ENCODE measurements at regions not wholly inside any gene's neighbourhood (a gene's known extent, or its start where the extent isn't known, plus 50 kb on each side); places are given as distances from the start of the nearest gene placed in this dataset.

GRCh38 chr9:108702681-108703080 lies 153.1 kb downstream of the ACTL7B start:
- H3K27me3 ChIP-seq (ENCODE audit: control insufficient read depth, insufficient read depth, low read length) = no peaks in the 10 kb centered on the region; the same call in 1 of the 2 replicates
- no peaks in the 10 kb centered on the region for H3K4me1 ChIP-seq (ENCODE audit: control insufficient read depth, insufficient read depth, low read length)
- no peak overlapping the region for H2BK5ac ChIP-seq (ENCODE audit: low read depth, low read length, poor library complexity, severe bottlenecking)
- no peak overlapping the region for H3K18ac ChIP-seq (ENCODE audit: low read depth, low read length)
- whole genome bisulfite sequencing, 2 experiments (ENCODE audit: extremely low coverage in 2 of 2, insufficient read length in 1 of 2) = 50% methylated on average over 1 of the region's 4 CpGs; no CpG with 5 or more reads in 1 of the 2 experiments
- no peaks in the 10 kb centered on the region for H3K9me1 ChIP-seq (ENCODE audit: insufficient read depth, low read length)
- H3K14ac ChIP-seq (replicated peaks; ENCODE audit: low read depth, low read length) = no peak overlapping the region
- in situ Hi-C loops (cut with MboI; ENCODE audit: low sequenced_read_pairs) = no loop called here
- no peak overlapping the region for H3K9ac ChIP-seq (ENCODE audit: low read depth, low read length)
- H4K20me1 ChIP-seq (ENCODE audit: insufficient read depth, low read length) = no peaks in the 10 kb centered on the region
- intact Hi-C loops (cut with micrococcal nuclease) = no loop called here
- H3K79me1 ChIP-seq (ENCODE audit: low read depth in 1 of 2, low read length in 2 of 2) = no peaks in the 10 kb centered on the region; a peak in 1 of 4 replicates
- no peak overlapping the region for H3K4me2 ChIP-seq (ENCODE audit: low read depth, low read length)
- ATAC-seq (ENCODE audit: low read depth) (no peak), DNase-seq (no peak)
- H3K4me3 ChIP-seq (ENCODE audit: insufficient read depth, low read depth, low read length) = no peak overlapping the region
- no TSS peak for BruUV-seq (replicated peaks)
- H2BK15ac ChIP-seq (ENCODE audit: low read depth, low read length) = no peak overlapping the region
- no peaks in the 10 kb centered on the region for H3K36me3 ChIP-seq (ENCODE audit: control insufficient read depth, insufficient read depth, low read length)
- no peak overlapping the region for H2BK20ac ChIP-seq (ENCODE audit: low read depth, low read length)
- no peak overlapping the region for H4K91ac ChIP-seq (ENCODE audit: insufficient read depth, low read depth, low read length)
- no peak overlapping the region for H4K8ac ChIP-seq (ENCODE audit: low read depth in 2 of 2, low read length in 2 of 2)
- dilution Hi-C loops (cut with HindIII; ENCODE audit: low sequenced_read_pairs, unreplicated experiment) = no loop called here
- H3K23ac ChIP-seq (ENCODE audit: low read depth, low read length) = no peak overlapping the region
- POLR2A ChIA-PET (ENCODE audit: unreplicated experiment) = no interaction called here
- no peak overlapping the region for H4K5ac ChIP-seq (ENCODE audit: low read depth, low read length)
- H3K56ac ChIP-seq (ENCODE audit: extremely low read depth, insufficient read depth, low read length) = no peak overlapping the region
- TF ChIP-seq, protein P1, sequence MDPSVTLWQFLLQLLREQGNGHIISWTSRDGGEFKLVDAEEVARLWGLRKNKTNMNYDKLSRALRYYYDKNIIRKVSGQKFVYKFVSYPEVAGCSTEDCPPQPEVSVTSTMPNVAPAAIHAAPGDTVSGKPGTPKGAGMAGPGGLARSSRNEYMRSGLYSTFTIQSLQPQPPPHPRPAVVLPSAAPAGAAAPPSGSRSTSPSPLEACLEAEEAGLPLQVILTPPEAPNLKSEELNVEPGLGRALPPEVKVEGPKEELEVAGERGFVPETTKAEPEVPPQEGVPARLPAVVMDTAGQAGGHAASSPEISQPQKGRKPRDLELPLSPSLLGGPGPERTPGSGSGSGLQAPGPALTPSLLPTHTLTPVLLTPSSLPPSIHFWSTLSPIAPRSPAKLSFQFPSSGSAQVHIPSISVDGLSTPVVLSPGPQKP (IDR thresholded peaks at IDR 0.05; ENCODE audit: borderline replicate concordance, low read depth, low read length) = no peak
- TF ChIP-seq FOS (IDR thresholded peaks at IDR 0.05; ENCODE audit: low read depth, low read length) (no peak), RCOR1 (IDR thresholded peaks at IDR 0.05; ENCODE audit: insufficient replicate concordance, low read length) (no peak)
- no peak overlapping the region for H2AFZ ChIP-seq (replicated peaks; ENCODE audit: low read length, poor library complexity)
- CTCF ChIA-PET = no interaction called here
- no peak overlapping the region for H2BK120ac ChIP-seq (ENCODE audit: low read depth, low read length)
- no peak overlapping the region for H2AK9ac ChIP-seq (replicated peaks; ENCODE audit: low read depth, low read length, poor library complexity)
- H3K9me3 ChIP-seq (ENCODE audit: control insufficient read depth, insufficient read depth, low read length) = no peaks in the 10 kb centered on the region
- no peak overlapping the region for H3K27ac ChIP-seq (ENCODE audit: insufficient read depth, low read length)
- no peak overlapping the region for H3K4ac ChIP-seq (ENCODE audit: low read depth, low read length)
- H2AK5ac ChIP-seq (ENCODE audit: low read depth, low read length) = no peak overlapping the region
